Astrocyte of the cerebellum (primary cell): ENCODE measurements at regions not wholly inside any gene's neighbourhood (a gene's known extent, or its start where the extent isn't known, plus 50 kb on each side); places are given as distances from the start of the nearest gene placed in this dataset.
"Not testable (repeated sequence)": the region's sequence is repeated elsewhere in the genome, so short reads cannot be mapped to it uniquely, and the experiment has no call there.

Experiments
- DNase-seq: peaks from one replicate; pipeline ENCODE4 v3.0.0-alpha.2; 2011; ENCODE audit warnings: low read depth
- H3K4me3 ChIP-seq: 2 replicates; pipeline ENCODE4 v1.5.1; 2011; ENCODE audit warnings: mild to moderate bottlenecking, low read depth, low read length, moderate library complexity
- CTCF ChIP-seq: IDR thresholded peaks from 2 replicates; pipeline ENCODE4 v1.5.1; 2012; ENCODE audit warnings: low read length, low read depth, moderate library complexity, mild to moderate bottlenecking; ENCODE audit errors: missing control alignments
- in situ Hi-C: cut with HindIII; loops from 2 replicates; pipeline ENCODE4 v1.10.0; 2017; ENCODE audit warnings: low sequenced_read_pairs

GRCh38 chr7:25600262-25600920 is 372.1 kb upstream of the NPVF start:
- no peak for DNase-seq
- in situ Hi-C loops: no loop called here
- H3K4me3 ChIP-seq: no peak overlapping the region
- TF ChIP-seq CTCF: no peak

GRCh38 chr7:25602730-25603426 is 374.6 kb upstream of the NPVF start:
- H3K4me3 ChIP-seq: peak overlapping the region; percentile 21
- in situ Hi-C loops, DNase-seq: not testable (repeated sequence)

GRCh38 chr7:25603427-25603740 is 375.1 kb upstream of the NPVF start:
- DNase-seq, in situ Hi-C loops: not testable (repeated sequence)
- peak overlapping the region; percentile 21 for H3K4me3 ChIP-seq

GRCh38 chr7:25611196-25611595 is 382.9 kb upstream of the NPVF start:
- in situ Hi-C loops: no loop called here
- no peak overlapping the region for H3K4me3 ChIP-seq
- no peak for DNase-seq
- no peak for TF ChIP-seq CTCF

GRCh38 chr7:25613912-25614311 is 385.6 kb upstream of the NPVF start:
- DNase-seq: no peak
- no peak for TF ChIP-seq CTCF
- no peak overlapping the region for H3K4me3 ChIP-seq
- in situ Hi-C loops: no loop called here

GRCh38 chr7:25614415-25614814 is 386.1 kb upstream of the NPVF start:
- no peak for TF ChIP-seq CTCF
- no peak overlapping the region for H3K4me3 ChIP-seq
- DNase-seq: no peak
- in situ Hi-C loops: no loop called here

- in situ Hi-C loops: no loop called here
- no peak for DNase-seq
- no peak for TF ChIP-seq CTCF
- no peak overlapping the region for H3K4me3 ChIP-seq
Observed at GRCh38 chr7:25615003-25615402, 386.7 kb upstream of the NPVF start.
